Vagina (tissue), 2 donors: ENCODE measurements at regions not wholly inside any gene's neighbourhood (a gene's known extent, or its start where the extent isn't known, plus 50 kb on each side); places are given as distances from the start of the nearest gene placed in this dataset.

Experiments
- POLR2A ChIP-seq, 2 donors: fragments of 450-650 bp; IDR thresholded peaks; one replicate each; pipeline ENCODE4 v1.6.1; 2017; ENCODE audit warnings: antibody characterized with exemption in 2 of 2, mild to moderate bottlenecking in 2 of 2, moderate library complexity in 2 of 2
- POLR2AphosphoS5 ChIP-seq, 2 donors: sonication (generic); formaldehyde crosslinking; IDR thresholded peaks; one replicate each; pipeline ENCODE4 v1.9.0; 2017; ENCODE audit warnings: antibody characterized with exemption in 2 of 2, mild to moderate bottlenecking in 2 of 2, low read depth in 1 of 2; ENCODE audit not compliant: insufficient read depth in 1 of 2
- TF ChIP-seq, protein P1 (sequence below), 3 experiments: fragments of 450-650 bp in 2 of 3; fragments of 200-600 bp in 1 of 3; sonication (generic) in 1 of 3; IDR thresholded peaks; one replicate each; pipeline ENCODE4 v1.5.1; 2017 to 2019; ENCODE audit warnings: antibody characterized with exemption in 3 of 3, mild to moderate bottlenecking in 2 of 3, moderate library complexity in 2 of 3

DNA sequence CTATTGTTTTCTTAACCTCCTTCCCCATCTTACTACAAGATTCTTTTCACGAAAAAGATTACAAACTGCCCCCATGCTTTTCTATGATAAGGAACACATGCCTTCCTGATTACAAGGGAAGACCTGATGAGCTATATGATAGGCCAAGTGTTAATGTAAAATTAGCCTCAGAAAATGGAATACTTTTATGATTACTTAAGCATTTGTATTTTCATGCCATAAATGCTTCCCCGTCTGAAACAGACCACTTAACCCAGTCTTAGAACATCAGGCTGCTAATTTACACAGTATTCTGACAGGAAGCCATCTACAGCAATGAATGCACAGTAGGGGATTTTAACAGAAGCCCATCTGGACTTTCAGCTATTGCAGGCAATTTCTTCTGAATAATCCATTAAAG is 274.9 kb downstream of the HAO1 start:
- TF ChIP-seq, protein P1, sequence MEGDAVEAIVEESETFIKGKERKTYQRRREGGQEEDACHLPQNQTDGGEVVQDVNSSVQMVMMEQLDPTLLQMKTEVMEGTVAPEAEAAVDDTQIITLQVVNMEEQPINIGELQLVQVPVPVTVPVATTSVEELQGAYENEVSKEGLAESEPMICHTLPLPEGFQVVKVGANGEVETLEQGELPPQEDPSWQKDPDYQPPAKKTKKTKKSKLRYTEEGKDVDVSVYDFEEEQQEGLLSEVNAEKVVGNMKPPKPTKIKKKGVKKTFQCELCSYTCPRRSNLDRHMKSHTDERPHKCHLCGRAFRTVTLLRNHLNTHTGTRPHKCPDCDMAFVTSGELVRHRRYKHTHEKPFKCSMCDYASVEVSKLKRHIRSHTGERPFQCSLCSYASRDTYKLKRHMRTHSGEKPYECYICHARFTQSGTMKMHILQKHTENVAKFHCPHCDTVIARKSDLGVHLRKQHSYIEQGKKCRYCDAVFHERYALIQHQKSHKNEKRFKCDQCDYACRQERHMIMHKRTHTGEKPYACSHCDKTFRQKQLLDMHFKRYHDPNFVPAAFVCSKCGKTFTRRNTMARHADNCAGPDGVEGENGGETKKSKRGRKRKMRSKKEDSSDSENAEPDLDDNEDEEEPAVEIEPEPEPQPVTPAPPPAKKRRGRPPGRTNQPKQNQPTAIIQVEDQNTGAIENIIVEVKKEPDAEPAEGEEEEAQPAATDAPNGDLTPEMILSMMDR (IDR thresholded peaks at IDR 0.05): no peak
- TF ChIP-seq POLR2A (IDR thresholded peaks at IDR 0.05) (no peak), POLR2AphosphoS5 (IDR thresholded peaks at IDR 0.05; ENCODE audit: insufficient read depth in 1 of 2, low read depth in 1 of 2) (no peak)
